Fibroblast of lung (primary cell): ENCODE measurements at regions not wholly inside any gene's neighbourhood (a gene's known extent, or its start where the extent isn't known, plus 50 kb on each side); places are given as distances from the start of the nearest gene placed in this dataset.

Experiments
- EZH2 ChIP-seq: IDR thresholded peaks from 2 replicates; pipeline ENCODE4 v1.5.1; 2012; ENCODE audit warnings: low read length, control low read depth, mild to moderate bottlenecking; ENCODE audit errors: missing control alignments
- TF ChIP-seq, protein P1 (sequence below), 2 donors: IDR thresholded peaks in 1 of 2; conservative IDR thresholded peaks in 1 of 2; 1 replicate in 1 of 2; 2 replicates in 1 of 2; pipeline ENCODE4 v1.5.1; 2011 to 2012; ENCODE audit warnings: low read length in 2 of 2, control low read depth in 1 of 2, inconsistent platforms in 1 of 2, low read depth in 1 of 2, mild to moderate bottlenecking in 1 of 2

DNA sequence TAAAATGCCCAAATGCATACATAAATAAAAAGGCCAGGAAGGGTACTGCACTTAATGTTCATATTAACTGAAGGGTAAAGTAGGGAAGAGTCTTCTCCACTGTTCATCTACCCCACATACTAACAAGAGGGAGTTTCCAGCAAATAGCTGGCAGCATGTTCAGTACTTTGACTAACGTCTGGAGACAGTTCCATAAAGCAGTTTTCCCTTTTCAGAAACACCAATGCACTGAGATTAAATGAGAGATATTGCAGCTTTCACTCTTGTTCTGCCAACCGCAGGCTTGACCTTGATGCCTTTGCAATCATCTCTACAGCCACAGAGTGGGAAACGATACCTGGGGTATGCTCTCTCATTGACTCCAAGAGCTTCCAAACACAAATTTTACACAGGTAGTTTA lies 2123.1 kb upstream of the TENM3 start:
- TF ChIP-seq, protein P1, sequence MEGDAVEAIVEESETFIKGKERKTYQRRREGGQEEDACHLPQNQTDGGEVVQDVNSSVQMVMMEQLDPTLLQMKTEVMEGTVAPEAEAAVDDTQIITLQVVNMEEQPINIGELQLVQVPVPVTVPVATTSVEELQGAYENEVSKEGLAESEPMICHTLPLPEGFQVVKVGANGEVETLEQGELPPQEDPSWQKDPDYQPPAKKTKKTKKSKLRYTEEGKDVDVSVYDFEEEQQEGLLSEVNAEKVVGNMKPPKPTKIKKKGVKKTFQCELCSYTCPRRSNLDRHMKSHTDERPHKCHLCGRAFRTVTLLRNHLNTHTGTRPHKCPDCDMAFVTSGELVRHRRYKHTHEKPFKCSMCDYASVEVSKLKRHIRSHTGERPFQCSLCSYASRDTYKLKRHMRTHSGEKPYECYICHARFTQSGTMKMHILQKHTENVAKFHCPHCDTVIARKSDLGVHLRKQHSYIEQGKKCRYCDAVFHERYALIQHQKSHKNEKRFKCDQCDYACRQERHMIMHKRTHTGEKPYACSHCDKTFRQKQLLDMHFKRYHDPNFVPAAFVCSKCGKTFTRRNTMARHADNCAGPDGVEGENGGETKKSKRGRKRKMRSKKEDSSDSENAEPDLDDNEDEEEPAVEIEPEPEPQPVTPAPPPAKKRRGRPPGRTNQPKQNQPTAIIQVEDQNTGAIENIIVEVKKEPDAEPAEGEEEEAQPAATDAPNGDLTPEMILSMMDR (conservative IDR thresholded peaks at IDR 0.05 in 1 of 2, IDR thresholded peaks at IDR 0.05 in 1 of 2; ENCODE audit: low read depth in 1 of 2, low read length in 2 of 2), result no peak
- no peak for TF ChIP-seq EZH2
